ENCODE measurements at regions not wholly inside any gene's neighbourhood (a gene's known extent, or its start where the extent isn't known, plus 50 kb on each side); places are given as distances from the start of the nearest gene placed in this dataset.
"Not testable (repeated sequence)": the region's sequence is repeated elsewhere in the genome, so short reads cannot be mapped to it uniquely, and the experiment has no call there.

DNA sequence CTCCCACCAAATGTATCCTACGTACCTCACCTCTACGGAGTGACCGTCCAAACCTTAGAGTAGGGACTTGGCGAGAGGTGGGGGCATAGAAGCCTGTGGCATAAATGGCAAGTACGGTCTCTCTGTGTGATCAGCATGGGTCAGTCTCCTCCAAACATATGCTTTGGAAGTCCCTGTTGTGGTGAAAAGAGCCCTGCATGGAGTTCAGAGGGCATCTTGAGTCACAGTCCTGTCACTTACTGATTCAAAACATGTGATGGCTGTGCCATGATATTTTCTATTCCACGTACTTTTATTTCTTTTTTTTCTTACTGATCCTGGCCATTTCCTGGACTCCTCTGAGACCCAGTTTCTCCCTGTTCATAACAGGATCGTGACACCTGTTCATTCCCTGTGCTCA is 67.5 kb upstream of the CEP85L start:
- DNase-seq: no peak

DNA sequence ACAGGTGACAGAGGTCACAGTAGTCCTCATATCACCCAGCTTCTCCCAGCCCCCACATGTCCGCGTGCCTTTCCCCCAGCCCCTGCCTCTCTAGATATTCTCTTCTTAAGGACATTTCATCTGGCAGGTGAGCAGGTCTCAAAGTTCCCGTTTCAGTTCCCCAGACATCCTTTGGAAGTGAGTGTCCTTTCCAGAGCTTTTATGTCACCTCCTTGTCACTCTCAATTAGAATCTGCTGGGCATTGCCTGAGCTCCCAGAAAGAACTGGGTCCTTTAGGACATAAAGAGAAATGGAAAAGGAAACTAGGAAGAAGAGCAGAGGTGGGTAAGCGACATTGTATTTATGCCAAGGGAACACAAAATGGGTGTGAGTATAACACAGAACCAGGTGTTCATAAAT is 66.9 kb upstream of the CEP85L start:
- no peak for DNase-seq

DNA sequence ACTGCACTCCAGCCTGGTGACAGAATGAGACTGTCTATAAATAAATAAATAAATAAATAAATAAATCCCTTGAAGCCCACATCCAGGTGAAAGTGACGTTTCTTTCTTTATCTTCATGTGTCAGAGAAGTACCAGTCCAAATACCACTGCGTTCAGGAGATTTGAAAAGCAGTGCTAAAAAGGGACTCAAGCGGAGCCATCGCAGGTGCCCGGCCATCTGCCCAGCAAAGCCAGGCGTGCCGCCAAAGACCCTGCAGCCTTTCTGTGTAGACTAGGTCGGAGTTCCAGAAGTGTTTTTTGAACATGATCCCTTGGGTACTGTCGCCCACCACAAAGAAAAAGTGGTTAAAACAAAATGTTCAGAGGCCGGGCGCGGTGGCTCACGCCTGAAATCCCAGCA is 65.7 kb upstream of the CEP85L start:
- DNase-seq: no peak

DNA sequence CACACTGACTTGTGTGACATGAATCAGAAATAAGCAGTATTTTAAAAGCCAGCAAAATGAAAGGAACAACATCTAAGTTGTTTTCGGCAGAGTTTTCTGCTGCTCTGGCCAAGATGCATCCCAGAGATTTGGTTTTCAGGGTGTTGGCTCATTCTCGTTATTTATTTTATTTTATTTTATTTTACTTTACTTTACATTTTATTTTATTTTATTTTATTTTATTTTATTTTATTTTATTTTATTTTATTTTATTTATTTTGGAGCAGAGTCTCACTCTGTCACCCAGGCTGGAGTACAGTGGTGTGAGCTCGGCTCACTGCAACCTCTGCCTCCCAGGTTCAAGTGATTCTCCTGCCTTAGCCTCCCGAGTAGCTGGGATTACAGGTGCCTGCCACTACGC is 64.5 kb upstream of the CEP85L start:
- DNase-seq: not testable (repeated sequence)

DNA sequence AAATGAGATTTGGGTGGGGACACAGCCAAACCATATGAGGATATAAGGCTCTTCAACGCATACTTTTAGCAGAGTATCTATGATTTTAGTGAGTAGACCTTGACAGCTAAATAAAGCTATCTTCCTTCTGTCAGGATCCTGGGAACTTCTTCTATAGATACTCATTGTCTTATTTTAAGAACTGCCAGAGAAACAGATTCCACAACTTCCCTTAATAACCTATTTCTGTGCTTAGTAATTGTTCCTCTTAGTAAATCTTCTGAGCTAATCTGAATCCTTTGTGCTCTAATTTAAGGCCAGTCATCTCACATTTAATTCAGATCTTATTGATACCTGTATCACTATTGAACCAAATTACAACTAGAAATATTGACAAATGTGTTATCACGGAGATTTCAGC is 64.0 kb upstream of the CEP85L start:
- DNase-seq: no peak

DNA sequence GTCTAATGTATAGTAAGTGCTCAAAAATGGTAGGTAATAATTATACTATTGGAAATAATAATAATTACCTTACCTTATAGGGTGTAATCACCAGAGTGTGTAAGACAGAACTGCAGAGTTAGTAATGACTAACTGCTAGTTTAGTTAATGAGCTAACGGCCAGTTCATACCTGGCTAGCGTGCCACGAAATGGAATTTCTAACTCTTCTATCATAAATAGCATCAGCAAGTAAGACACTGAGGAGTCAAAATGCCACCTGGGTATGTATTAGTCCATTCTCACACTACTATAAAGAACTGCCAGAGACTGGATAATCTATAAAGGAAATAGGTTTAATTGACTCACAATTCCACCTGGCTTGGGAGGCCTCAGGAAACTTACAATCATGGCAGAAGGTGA is 63.4 kb upstream of the CEP85L start:
- DNase-seq: no peak

DNA sequence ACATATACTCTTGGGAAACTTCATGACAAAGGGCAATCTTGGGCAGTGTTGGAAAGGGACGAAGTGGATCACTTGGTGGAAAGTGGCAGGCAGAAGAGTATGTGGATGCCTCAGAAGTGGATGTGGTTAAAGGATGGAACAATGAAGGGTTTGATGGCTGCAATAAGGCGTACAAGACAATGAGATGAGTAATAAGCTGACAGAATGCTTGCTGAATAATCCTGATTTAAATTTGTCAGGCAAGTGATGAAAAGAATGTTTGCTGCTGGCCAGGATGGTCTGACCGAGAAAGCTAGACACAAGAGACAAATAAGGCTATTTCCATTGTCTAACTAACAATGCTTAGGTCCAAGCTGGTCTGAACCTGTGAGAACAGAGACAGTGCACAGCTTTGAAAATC is 61.6 kb upstream of the CEP85L start:
- DNase-seq: no peak

DNA sequence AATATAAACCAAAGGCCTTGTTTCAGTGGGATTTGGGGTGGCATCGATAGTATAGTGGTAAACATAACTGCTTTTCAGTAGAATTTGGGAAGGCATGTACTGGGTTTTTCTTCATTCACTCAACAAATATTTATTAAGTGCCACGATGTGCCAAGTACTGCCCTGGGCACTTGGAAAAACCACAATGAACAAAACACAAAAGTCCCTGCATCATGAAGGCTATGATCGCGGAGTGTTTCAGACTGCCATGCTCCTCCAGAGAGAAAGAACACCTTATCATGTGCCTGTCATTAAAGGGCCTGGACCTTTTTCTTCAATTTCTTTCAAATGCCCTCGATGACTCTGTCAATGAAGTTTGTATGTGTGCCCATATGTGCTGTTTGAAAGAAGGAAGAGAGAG is 59.2 kb upstream of the CEP85L start:
- DNase-seq: no peak

DNA sequence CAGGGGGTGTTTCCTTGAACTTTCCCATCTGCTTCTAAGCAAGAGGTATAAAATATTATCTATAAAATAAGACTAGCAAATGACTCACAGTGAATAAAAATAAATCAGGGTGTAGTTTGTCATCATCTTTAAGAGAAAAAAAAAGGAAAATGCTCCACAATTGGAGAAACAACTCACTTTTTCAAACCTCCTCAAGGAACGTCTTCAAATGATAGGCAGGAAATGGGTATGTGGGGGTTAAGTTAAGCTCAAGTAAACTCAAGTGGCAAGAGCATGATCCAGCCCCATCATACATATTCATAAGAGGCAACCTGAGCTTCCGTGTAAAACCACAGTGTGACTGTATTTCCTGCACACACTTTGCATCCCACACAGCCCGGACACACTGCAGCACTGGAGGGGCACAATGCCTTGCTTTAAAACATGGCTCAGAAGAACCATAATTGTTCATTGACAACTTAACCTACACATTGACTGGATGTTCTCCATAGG is 58.5 kb upstream of the CEP85L start:
- DNase-seq: peak; percentile 37 to 79

DNA sequence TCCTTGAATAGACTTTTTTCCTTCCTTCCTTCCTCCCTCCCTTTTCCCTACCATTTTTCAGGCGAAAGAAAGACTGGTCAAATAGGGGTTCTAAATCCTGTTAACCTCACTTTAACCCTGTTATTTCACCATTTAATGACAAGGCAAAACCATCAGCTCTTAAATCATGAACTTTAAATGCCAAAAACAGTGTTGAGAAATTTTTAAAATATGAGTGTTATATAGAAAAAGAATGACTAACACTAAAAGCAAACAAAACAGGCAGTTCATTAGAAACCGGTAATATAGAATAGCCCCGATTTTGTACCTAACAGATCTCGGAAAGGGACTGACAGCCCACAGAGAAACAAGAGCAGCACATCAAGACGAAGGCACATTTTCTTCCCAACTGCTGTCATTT is 57.4 kb upstream of the CEP85L start:
- no peak for DNase-seq

DNA sequence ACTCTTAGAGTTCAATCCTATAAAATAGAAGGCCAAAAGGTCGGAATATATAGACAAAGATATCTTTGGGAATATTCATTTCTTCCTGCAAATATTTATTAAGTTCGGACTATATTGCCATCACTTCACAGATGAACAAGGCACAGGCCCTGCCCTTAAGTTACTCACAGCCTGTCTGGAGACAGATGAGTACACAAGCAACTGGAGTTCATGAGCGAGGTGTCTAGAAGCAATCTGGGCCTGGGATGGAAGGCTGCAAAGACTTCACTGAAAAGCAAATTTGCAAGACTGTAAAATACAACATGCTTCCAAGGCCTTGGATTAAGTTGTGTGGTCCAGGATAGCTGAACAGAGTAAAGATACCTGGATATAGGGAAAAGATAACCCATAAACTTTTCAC is 56.7 kb upstream of the CEP85L start:
- no peak for DNase-seq

DNA sequence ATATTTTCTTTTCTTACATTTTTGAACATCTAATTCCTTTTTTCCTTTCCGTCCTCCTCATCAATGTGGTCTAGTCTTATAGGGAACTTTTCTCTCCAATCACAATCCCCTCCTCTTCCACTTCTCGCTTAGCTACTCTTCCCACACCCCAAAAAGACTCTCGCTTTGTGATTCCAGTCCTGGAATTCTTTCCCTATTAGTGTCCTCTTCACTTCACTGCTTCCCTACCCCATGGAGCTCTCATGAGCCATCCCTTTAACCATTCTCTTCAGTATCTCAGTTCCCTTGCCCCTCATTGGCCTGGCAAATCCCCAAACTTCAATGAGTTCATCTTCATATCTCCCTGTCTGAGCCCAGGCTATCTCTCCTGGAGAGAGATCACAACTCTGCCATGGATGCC is 55.3 kb upstream of the CEP85L start:
- no peak for DNase-seq

DNA sequence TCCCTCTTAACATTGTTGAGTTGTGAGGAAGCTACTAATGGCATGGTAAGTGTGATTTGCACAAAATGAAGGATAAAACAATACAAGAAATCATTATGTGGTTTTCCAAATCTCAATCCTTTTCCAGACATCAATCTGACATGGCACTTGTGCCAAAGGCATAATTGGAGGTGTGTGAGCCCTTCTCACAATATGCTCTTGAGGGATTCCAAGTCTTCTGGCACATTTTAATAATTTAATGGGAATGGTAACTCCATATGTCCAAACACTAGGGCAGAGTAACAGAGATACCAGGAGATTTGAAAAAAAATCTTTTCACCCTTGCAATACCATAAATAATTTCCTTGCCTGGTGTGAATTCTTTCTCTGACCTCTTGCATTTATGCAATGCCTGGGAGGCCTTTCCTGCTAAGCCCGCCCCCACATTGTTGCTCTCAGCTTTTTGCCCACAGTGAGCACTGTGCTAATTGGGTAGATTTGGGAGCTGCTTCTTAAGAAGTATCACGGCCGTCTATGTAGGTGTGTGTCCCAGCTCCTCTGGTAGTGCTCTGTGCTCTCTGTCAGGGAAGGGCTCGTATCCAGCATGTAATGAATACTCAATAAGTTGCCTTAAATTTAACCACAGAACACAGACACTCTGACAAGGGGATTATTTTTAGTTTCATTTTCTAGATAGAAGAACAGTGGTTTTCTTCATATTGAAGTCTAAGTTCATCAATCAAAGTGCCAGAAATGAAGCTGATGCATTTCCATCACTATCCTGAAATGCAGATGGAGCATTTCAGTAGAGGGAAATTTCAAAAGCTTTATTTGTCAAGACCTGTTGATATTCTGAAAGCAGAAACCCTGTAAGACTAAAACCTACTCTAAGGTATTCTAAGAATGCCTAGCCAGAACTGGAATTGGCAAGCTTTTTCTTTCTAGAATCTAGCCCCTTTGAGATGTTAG is 54.4 kb upstream of the CEP85L start:
- DNase-seq: peak in 1 of 2 experiments; percentile 25

DNA sequence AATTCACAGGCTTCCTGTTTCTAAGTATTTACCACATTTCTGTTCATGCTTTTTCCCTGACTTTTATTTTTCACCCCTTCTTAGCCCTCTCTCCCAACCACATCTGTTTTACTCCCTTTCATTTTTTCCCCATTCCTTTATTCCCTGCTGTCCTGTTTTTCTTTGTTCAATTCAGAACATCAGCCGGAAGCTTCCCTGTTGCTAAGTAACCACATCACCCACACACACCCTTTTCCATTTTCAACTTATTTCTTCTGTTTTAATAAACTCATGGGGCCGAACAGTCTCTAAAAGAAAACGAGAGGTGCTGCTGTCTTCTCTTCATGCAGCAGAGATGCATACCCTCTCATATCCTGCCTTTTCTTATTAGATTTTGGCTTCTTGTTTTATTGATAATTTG is 53.5 kb upstream of the CEP85L start:
- DNase-seq: no peak

DNA sequence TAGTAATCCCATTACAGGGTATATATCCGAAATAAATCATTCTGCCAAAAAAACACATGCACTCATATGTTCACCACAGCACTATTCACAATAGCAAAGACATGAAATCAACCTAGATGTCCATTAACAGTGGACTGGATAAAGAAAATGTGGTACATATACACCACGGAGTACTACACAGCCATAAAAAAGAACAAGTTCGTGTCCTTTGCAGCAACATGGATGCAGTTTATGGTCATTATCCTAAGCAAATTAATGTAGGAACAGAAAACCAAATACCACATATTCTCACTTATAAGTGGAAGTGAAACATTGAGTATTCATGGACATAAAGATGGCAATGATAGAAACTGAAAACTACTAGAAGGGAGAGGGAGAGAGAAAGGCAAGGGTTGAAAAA is 49.9 kb upstream of the CEP85L start:
- DNase-seq: not testable (repeated sequence)

All from NCI-H524 (cell line).